Kidney epithelial cell (primary cell): ENCODE measurements at regions not wholly inside any gene's neighbourhood (a gene's known extent, or its start where the extent isn't known, plus 50 kb on each side); places are given as distances from the start of the nearest gene placed in this dataset.

Experiments
- DNase-seq: peaks from one replicate; pipeline ENCODE4 v3.0.0-alpha.2; 2010; ENCODE audit warnings: low read depth
- H3K27me3 ChIP-seq: 2 replicates; pipeline ENCODE4 v1.6.0; 2011; ENCODE audit warnings: low read length; ENCODE audit not compliant: control insufficient read depth, insufficient read depth
- H3K36me3 ChIP-seq: 2 replicates; pipeline ENCODE4 v1.5.1; 2011; ENCODE audit warnings: low read length; ENCODE audit not compliant: control insufficient read depth, insufficient read depth
- H3K4me3 ChIP-seq: 2 replicates; pipeline ENCODE4 v1.5.1; 2011; ENCODE audit warnings: low read depth, mild to moderate bottlenecking, control low read depth, low read length
- CTCF ChIP-seq: IDR thresholded peaks from 2 replicates; pipeline ENCODE4 v1.5.1; 2011; ENCODE audit warnings: mild to moderate bottlenecking, moderate library complexity, low read length, control low read depth, inconsistent platforms; ENCODE audit not compliant: insufficient read depth, poor library complexity, severe bottlenecking

GRCh38 chr6:153840039-153840850 lies 198.8 kb upstream of the OPRM1 start:
- no peak for DNase-seq
- Histone ChIP-seq H3K36me3 (no peaks in the 10 kb centered on the region), H3K4me3 (no peak overlapping the region), H3K27me3 (no peaks in the 10 kb centered on the region)
- no peak for TF ChIP-seq CTCF

- TF ChIP-seq CTCF: no peak
- H3K36me3 ChIP-seq: no peaks in the 10 kb centered on the region
- no peak for DNase-seq
Measured at GRCh38 chr6:153832543-153832942, 206.5 kb upstream of the OPRM1 start.

GRCh38 chr6:153831350-153832078 lies 207.5 kb upstream of the OPRM1 start:
- no peak for DNase-seq
- H3K4me3 ChIP-seq: no peak overlapping the region
- no peaks in the 10 kb centered on the region for H3K27me3 ChIP-seq
- TF ChIP-seq CTCF: no peak
- no peaks in the 10 kb centered on the region for H3K36me3 ChIP-seq

More at GRCh38 chr6:153832543-153832942, 206.5 kb upstream of the OPRM1 start:
- Histone ChIP-seq H3K4me3 (no peak overlapping the region), H3K27me3 (no peaks in the 10 kb centered on the region)

DNA sequence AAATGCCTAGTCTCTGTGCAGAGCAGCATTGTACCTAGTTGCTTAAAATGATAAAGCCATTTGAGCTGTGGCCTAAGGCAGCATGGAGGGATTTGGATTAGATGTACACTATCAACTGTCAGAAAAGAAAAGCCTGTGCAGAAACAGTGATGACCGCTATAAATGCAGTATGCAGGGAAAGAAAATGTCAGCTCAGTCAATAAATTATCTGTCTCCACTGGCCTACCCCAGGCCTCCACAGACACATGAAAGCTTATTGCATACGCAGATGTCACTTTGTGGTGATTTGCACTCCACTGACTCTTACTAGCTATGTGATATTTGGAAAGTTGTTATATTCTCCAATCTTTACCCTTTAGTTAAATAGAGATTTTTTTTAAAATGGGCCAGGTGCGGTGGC lies 221.9 kb upstream of the OPRM1 start:
- Histone ChIP-seq H3K27me3 (no peaks in the 10 kb centered on the region), H3K4me3 (no peak overlapping the region), H3K36me3 (no peaks in the 10 kb centered on the region)
- DNase-seq: no peak
- TF ChIP-seq CTCF: no peak

DNA sequence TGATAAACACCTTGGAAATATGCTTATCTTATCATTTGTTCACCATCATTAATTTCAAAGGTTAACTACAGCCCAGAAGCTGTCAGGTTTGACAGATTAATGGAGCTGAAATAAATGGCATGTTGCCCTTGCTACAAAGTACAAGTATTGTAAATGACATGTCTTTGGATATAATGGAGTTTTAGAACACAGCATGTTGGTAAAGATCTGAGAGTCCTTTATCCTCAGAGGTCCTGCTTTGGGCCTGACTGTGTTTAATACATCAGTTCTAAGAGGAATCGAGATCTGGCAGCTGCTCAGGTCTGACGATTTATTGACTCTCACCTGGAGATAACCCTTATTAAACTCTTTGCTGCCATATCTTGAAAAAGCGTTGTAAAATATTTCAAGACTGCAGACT lies 222.7 kb upstream of the OPRM1 start:
- Histone ChIP-seq H3K36me3 (no peaks in the 10 kb centered on the region), H3K27me3 (no peaks in the 10 kb centered on the region), H3K4me3 (no peak overlapping the region)
- no peak for DNase-seq
- no peak for TF ChIP-seq CTCF

DNA sequence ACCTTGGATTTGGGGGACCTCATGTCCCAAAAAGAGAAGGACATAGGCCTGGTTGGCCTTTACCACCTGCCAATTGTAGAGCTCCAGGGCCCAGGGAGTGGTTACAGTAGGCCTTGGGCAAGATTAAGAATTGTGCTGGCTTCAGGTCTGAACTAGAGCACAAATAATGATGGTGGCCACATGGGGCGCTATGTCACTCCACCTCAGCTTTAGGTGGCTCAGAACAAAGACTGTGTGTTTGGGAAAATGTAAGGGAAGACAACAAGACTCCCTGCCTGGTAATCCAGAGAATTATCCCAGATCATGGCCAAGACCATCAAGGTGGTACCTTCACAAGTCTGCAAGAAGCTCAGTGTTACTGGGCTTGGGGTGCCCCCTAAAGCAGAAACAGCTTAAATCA lies 224.9 kb upstream of the OPRM1 start:
- Histone ChIP-seq H3K27me3 (no peaks in the 10 kb centered on the region), H3K36me3 (no peaks in the 10 kb centered on the region), H3K4me3 (no peak overlapping the region)
- no peak for TF ChIP-seq CTCF
- DNase-seq: no peak
